Mesenchymal stem cell (in vitro differentiated cells and primary cell): ENCODE measurements at regions not wholly inside any gene's neighbourhood (a gene's known extent, or its start where the extent isn't known, plus 50 kb on each side); places are given as distances from the start of the nearest gene placed in this dataset.

Experiments used
- DNase-seq: peaks from one replicate; pipeline ENCODE4 v3.0.0-alpha.2; 2013
- H2AFZ ChIP-seq: one replicate; pipeline ENCODE4 v1.6.1; 2013; ENCODE audit warnings: low read depth, mild to moderate bottlenecking, control low read depth, inconsistent platforms, low read length, moderate library complexity
- H2AK5ac ChIP-seq: 2 replicates; pipeline ENCODE4 v1.6.1; 2013; ENCODE audit warnings: low read length, moderate library complexity, mild to moderate bottlenecking, inconsistent platforms; ENCODE audit not compliant: severe bottlenecking
- H2BK120ac ChIP-seq: one replicate; pipeline ENCODE4 v1.6.1; 2013; ENCODE audit warnings: low read depth, mild to moderate bottlenecking, inconsistent platforms, low read length, moderate library complexity
- H2BK12ac ChIP-seq, 2 experiments: one replicate each; pipeline ENCODE4 v1.6.1; 2013; ENCODE audit warnings: inconsistent platforms in 2 of 2, low read length in 2 of 2, mild to moderate bottlenecking in 2 of 2, moderate library complexity in 2 of 2, control low read depth in 1 of 2
- H2BK15ac ChIP-seq: one replicate; pipeline ENCODE4 v1.6.1; 2013; ENCODE audit warnings: mild to moderate bottlenecking, low read depth, inconsistent platforms; ENCODE audit not compliant: poor library complexity, severe bottlenecking
- H2BK5ac ChIP-seq: 2 replicates; pipeline ENCODE4 v1.6.1; 2013; ENCODE audit warnings: low read depth, mild to moderate bottlenecking, low read length, control low read depth, inconsistent platforms; ENCODE audit not compliant: poor library complexity, severe bottlenecking
- H3K14ac ChIP-seq, 2 experiments: one replicate each; pipeline ENCODE4 v1.6.1; 2013; ENCODE audit warnings: inconsistent platforms in 2 of 2, low read length in 2 of 2, control low read depth in 1 of 2, mild to moderate bottlenecking in 1 of 2, moderate library complexity in 1 of 2
- H3K18ac ChIP-seq, 2 experiments: one replicate each; pipeline ENCODE4 v1.6.1; 2013; ENCODE audit warnings: inconsistent platforms in 2 of 2, low read length in 2 of 2, control low read depth in 1 of 2, low read depth in 1 of 2, mild to moderate bottlenecking in 1 of 2
- H3K23ac ChIP-seq, 2 experiments: one replicate each; pipeline ENCODE4 v1.6.1; 2013; ENCODE audit warnings: inconsistent platforms in 2 of 2, low read length in 2 of 2, mild to moderate bottlenecking in 2 of 2, moderate library complexity in 2 of 2, control low read depth in 1 of 2
- H3K27ac ChIP-seq: 2 replicates; pipeline ENCODE4 v1.5.1; 2013; ENCODE audit warnings: mild to moderate bottlenecking, moderate library complexity, low read length, control low read depth, inconsistent platforms; ENCODE audit not compliant: poor library complexity, severe bottlenecking
- H3K27me3 ChIP-seq, 2 experiments: 2 replicates each; pipeline versions ENCODE4 v1.6.1 to v1.7.0; 2013; ENCODE audit warnings: low read length in 2 of 2, mild to moderate bottlenecking in 2 of 2, moderate library complexity in 2 of 2, control low read depth in 1 of 2, inconsistent platforms in 1 of 2; ENCODE audit not compliant: control insufficient read depth in 1 of 2, insufficient read depth in 1 of 2
- H3K36me3 ChIP-seq, 2 experiments: 2 replicates each; pipeline versions ENCODE4 v1.6.1 to v1.7.0; 2013; ENCODE audit warnings: low read length in 2 of 2, control low read depth in 1 of 2, inconsistent platforms in 1 of 2, low read depth in 1 of 2, mild to moderate bottlenecking in 1 of 2; ENCODE audit not compliant: insufficient read depth in 2 of 2, control insufficient read depth in 1 of 2
- H3K4ac ChIP-seq, 2 experiments: one replicate each; pipeline ENCODE4 v1.6.1; 2013; ENCODE audit warnings: inconsistent platforms in 2 of 2, low read length in 2 of 2, mild to moderate bottlenecking in 2 of 2, moderate library complexity in 2 of 2, control low read depth in 1 of 2, low read depth in 1 of 2
- H3K4me1 ChIP-seq: 2 replicates; pipeline ENCODE4 v1.6.1; 2013; ENCODE audit warnings: low read depth, low read length, control low read depth; ENCODE audit not compliant: control insufficient read depth, insufficient read depth
- H3K4me2 ChIP-seq: 2 replicates; pipeline ENCODE4 v1.6.1; 2013; ENCODE audit warnings: low read length, mild to moderate bottlenecking, inconsistent platforms; ENCODE audit not compliant: poor library complexity, severe bottlenecking
- H3K4me3 ChIP-seq, 2 experiments: 2 replicates each; pipeline versions ENCODE4 v1.5.1 to v1.7.0; 2013; ENCODE audit warnings: low read length in 2 of 2, mild to moderate bottlenecking in 2 of 2, control low read depth in 1 of 2, low read depth in 1 of 2; ENCODE audit not compliant: insufficient read depth in 1 of 2
- H3K79me1 ChIP-seq: replicated peaks from 2 replicates; pipeline ENCODE4 v1.6.1; 2013; ENCODE audit warnings: mild to moderate bottlenecking, control low read depth, low read length, inconsistent platforms; ENCODE audit not compliant: poor library complexity, severe bottlenecking
- H3K9ac ChIP-seq: 2 replicates; pipeline ENCODE4 v1.7.0; 2013; ENCODE audit warnings: mild to moderate bottlenecking, low read length, moderate library complexity
- H3K9me3 ChIP-seq: 2 replicates; pipeline ENCODE4 v1.7.0; 2013; ENCODE audit warnings: mild to moderate bottlenecking, low read length; ENCODE audit not compliant: control insufficient read depth
- H4K8ac ChIP-seq: one replicate; pipeline ENCODE4 v1.6.1; 2013; ENCODE audit warnings: inconsistent platforms, mild to moderate bottlenecking, low read length, moderate library complexity
- H4K91ac ChIP-seq: one replicate; pipeline ENCODE4 v1.6.1; 2013; ENCODE audit warnings: mild to moderate bottlenecking, low read length, inconsistent platforms
- WGBS: methylation state at CpG from one replicate; pipeline ENCODE4 v1.1.7; 2013; ENCODE audit warnings: mixed read lengths; 5-methylcytosine and 5-hydroxymethylcytosine counted together

- 73% methylated on average over 11 of the region's 11 CpGs for WGBS
- no peak overlapping the region for H3K9ac ChIP-seq
- H3K79me1 ChIP-seq, result peaks cover 18% of the 10 kb centered on the region
- no peak overlapping the region for H3K4me2 ChIP-seq
- peak overlapping the region; percentile 99 for H2BK120ac ChIP-seq
- no peak overlapping the region for H3K27ac ChIP-seq
- H3K9me3 ChIP-seq, result no peaks in the 10 kb centered on the region
- H4K8ac ChIP-seq, result peak overlapping the region; percentile 62
- H3K14ac ChIP-seq, result peak overlapping the region in 1 of 2 experiments; percentile 88
- peak overlapping the region; percentile 97 to 99 for H3K4ac ChIP-seq
- H4K91ac ChIP-seq, result peak overlapping the region; percentile 97
- DNase-seq, result peak; percentile 46
- H3K18ac ChIP-seq, result peak overlapping the region; percentile 94 to 99
- H3K4me3 ChIP-seq, result no peak overlapping the region
- no peak overlapping the region for H2AFZ ChIP-seq
- peaks cover 0 to 10% of the 10 kb centered on the region in 2 experiments for H3K36me3 ChIP-seq
- H3K27me3 ChIP-seq, result no peaks in the 10 kb centered on the region
- no peak overlapping the region for H3K23ac ChIP-seq
- H2AK5ac ChIP-seq, result no peak overlapping the region
- no peak overlapping the region for H2BK5ac ChIP-seq
- H2BK15ac ChIP-seq, result peak overlapping the region; percentile 85
- peak overlapping the region; percentile 81 to 98 for H2BK12ac ChIP-seq
- H3K4me1 ChIP-seq, result peaks cover 49% of the 10 kb centered on the region
Observed at GRCh38 chr16:85365120-85365519, 248.0 kb upstream of the GSE1 start.

- peak overlapping the region; percentile 81 to 96 for H2BK12ac ChIP-seq
- 46% methylated on average over 18 of the region's 22 CpGs for WGBS
- H3K27ac ChIP-seq, result no peak overlapping the region
- peak overlapping the region in 1 of 2 experiments; percentile 61 for H3K14ac ChIP-seq
- peak overlapping the region; percentile 94 to 99 for H3K18ac ChIP-seq
- peak overlapping the region; percentile 97 for H2BK15ac ChIP-seq
- H3K23ac ChIP-seq, result no peak overlapping the region
- H3K27me3 ChIP-seq, result no peaks in the 10 kb centered on the region
- H2BK5ac ChIP-seq, result no peak overlapping the region
- H3K4me1 ChIP-seq, result peaks cover 45% of the 10 kb centered on the region
- no peak overlapping the region for H2AFZ ChIP-seq
- peak overlapping the region; percentile 99 for H2BK120ac ChIP-seq
- peak overlapping the region; percentile 98 for H4K8ac ChIP-seq
- H3K4me2 ChIP-seq, result no peak overlapping the region
- peak overlapping the region; percentile 10 for H2AK5ac ChIP-seq
- H3K36me3 ChIP-seq, result peaks cover 0 to 10% of the 10 kb centered on the region in 2 experiments
- peak; percentile 83 for DNase-seq
- H3K9me3 ChIP-seq, result no peaks in the 10 kb centered on the region
- H3K9ac ChIP-seq, result no peak overlapping the region
- H3K4me3 ChIP-seq, result no peak overlapping the region
- peak overlapping the region; percentile 97 to 99 for H3K4ac ChIP-seq
- H3K79me1 ChIP-seq, result peaks cover 18% of the 10 kb centered on the region
- H4K91ac ChIP-seq, result peak overlapping the region; percentile 99
Observed at GRCh38 chr16:85366031-85366763, 246.9 kb upstream of the GSE1 start.

- peak overlapping the region in 1 of 2 experiments; percentile 95 for H3K14ac ChIP-seq
- H3K4me3 ChIP-seq, result no peak overlapping the region
- H3K79me1 ChIP-seq, result peaks cover 20% of the 10 kb centered on the region
- 97% methylated on average over 11 of the region's 12 CpGs for WGBS
- peak overlapping the region; percentile 83 for H4K8ac ChIP-seq
- no peak for DNase-seq
- peaks cover 0 to 6% of the 10 kb centered on the region in 2 experiments for H3K36me3 ChIP-seq
- H3K23ac ChIP-seq, result peak overlapping the region in 1 of 2 experiments; percentile 57
- no peaks in the 10 kb centered on the region for H3K9me3 ChIP-seq
- peaks cover 42% of the 10 kb centered on the region for H3K4me1 ChIP-seq
- peak overlapping the region; percentile 73 to 100 for H2BK12ac ChIP-seq
- peak overlapping the region; percentile 29 for H2BK15ac ChIP-seq
- H2AK5ac ChIP-seq, result no peak overlapping the region
- H3K4me2 ChIP-seq, result no peak overlapping the region
- no peaks in the 10 kb centered on the region for H3K27me3 ChIP-seq
- peak overlapping the region; percentile 30 to 98 for H3K18ac ChIP-seq
- no peak overlapping the region for H3K27ac ChIP-seq
- H2AFZ ChIP-seq, result no peak overlapping the region
- H4K91ac ChIP-seq, result peak overlapping the region; percentile 98
- peak overlapping the region; percentile 83 for H2BK120ac ChIP-seq
- H2BK5ac ChIP-seq, result no peak overlapping the region
- H3K9ac ChIP-seq, result no peak overlapping the region
- H3K4ac ChIP-seq, result peak overlapping the region; percentile 91 to 99
Observed at GRCh38 chr16:85367485-85367884, 245.6 kb upstream of the GSE1 start.

- Histone ChIP-seq H3K14ac (peak overlapping the region in 1 of 2 experiments; percentile 50), H3K27ac (no peak overlapping the region), H3K4me3 (no peak overlapping the region), H3K9me3 (no peaks in the 10 kb centered on the region), H3K4me1 (peaks cover 44% of the 10 kb centered on the region), H3K18ac (peak overlapping the region; percentile 92 to 97), H3K4ac (peak overlapping the region; percentile 86 to 93), H3K36me3 (peaks cover 0 to 11% of the 10 kb centered on the region in 2 experiments), H4K91ac (peak overlapping the region; percentile 94), H3K23ac (no peak overlapping the region), H2AFZ (no peak overlapping the region), H3K9ac (no peak overlapping the region), H2BK120ac (peak overlapping the region; percentile 91), H2BK5ac (no peak overlapping the region), H3K27me3 (no peaks in the 10 kb centered on the region), H3K4me2 (no peak overlapping the region), H4K8ac (no peak overlapping the region), H2BK12ac (peak overlapping the region; percentile 93 to 94), H3K79me1 (peaks cover 20% of the 10 kb centered on the region), H2BK15ac (peak overlapping the region; percentile 78), H2AK5ac (peak overlapping the region; percentile 27)
- peak; percentile 48 for DNase-seq
- WGBS, result 76% methylated on average over 5 of the region's 7 CpGs
Observed at GRCh38 chr16:85369060-85369459, 244.1 kb upstream of the GSE1 start.
